Uterus (tissue), 3 donors: ENCODE measurements at regions not wholly inside any gene's neighbourhood (a gene's known extent, or its start where the extent isn't known, plus 50 kb on each side); places are given as distances from the start of the nearest gene placed in this dataset.

Experiments
- DNase-seq, 2 donors: peaks; one replicate each; pipeline ENCODE4 v3.0.0-alpha.2; 2019 to 2020
- H3K27ac ChIP-seq, 2 donors: fragments of 200-600 bp; sonication (generic); 1 replicate in 1 of 2; 2 replicates in 1 of 2; pipeline ENCODE4 v1.5.1; 2016 to 2018
- H3K27me3 ChIP-seq, 2 donors: fragments of 200-600 bp; sonication (generic); one replicate each; pipeline ENCODE4 v1.5.1; 2018 to 2019; ENCODE audit warnings: control low read depth in 1 of 2
- H3K36me3 ChIP-seq, 2 donors: fragments of 200-600 bp; sonication (generic); one replicate each; pipeline ENCODE4 v1.5.1; 2019; ENCODE audit warnings: control low read depth in 1 of 2
- H3K4me1 ChIP-seq, 2 donors: fragments of 200-600 bp; sonication (generic); one replicate each; pipeline ENCODE4 v1.5.1; 2018 to 2019; ENCODE audit warnings: control low read depth in 1 of 2
- H3K4me3 ChIP-seq, 2 donors: fragments of 200-600 bp; sonication (generic); 1 replicate in 1 of 2; 2 replicates in 1 of 2; pipeline ENCODE4 v1.5.1; 2018 to 2019; ENCODE audit warnings: mild to moderate bottlenecking in 1 of 2
- H3K9me3 ChIP-seq, 2 donors: fragments of 200-600 bp; sonication (generic); one replicate each; pipeline ENCODE4 v1.5.1; 2019; ENCODE audit warnings: control low read depth in 1 of 2
- POLR2A ChIP-seq, 2 donors: fragments of 450-650 bp; IDR thresholded peaks; one replicate each; pipeline ENCODE4 v1.6.1; 2016; ENCODE audit warnings: antibody characterized with exemption in 2 of 2, mild to moderate bottlenecking in 1 of 2, moderate library complexity in 1 of 2
- intact Hi-C: fragments of 100-400 bp; cut with DNase I; formaldehyde crosslinking; loops from one replicate; pipeline ENCODE4 v1.15.1; 2023; ENCODE audit warnings: low total_unique reads
- TF ChIP-seq, protein P1 (sequence below), 4 experiments: fragments of 200-600 bp in 2 of 4; fragments of 450-650 bp in 2 of 4; sonication (generic) in 2 of 4; IDR thresholded peaks; one replicate each; pipeline ENCODE4 v1.5.1; 2016 to 2019; ENCODE audit warnings: antibody characterized with exemption in 4 of 4, mild to moderate bottlenecking in 2 of 4, moderate library complexity in 1 of 4
- donor health status: DM: yes; HTN: yes; CAD: no.

DNA sequence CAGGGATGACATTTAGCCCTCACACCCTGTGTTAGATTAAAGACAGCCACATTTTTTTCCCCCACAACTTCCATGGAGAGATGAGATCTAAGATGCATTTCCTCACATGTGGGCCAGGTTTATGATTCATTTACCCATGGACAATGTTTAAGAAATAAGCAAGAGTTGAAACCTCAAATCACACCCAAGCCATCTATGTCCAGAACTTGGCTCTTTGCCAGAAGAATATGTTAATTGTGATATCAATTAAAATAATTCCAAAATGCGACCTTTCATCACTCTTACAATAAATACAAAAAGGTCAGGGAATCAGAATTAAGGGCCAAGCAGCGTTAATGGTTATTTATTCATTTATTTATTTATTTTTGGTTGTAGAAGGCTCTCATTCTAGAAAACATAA, 1376.9 kb upstream of the TMEM132C start:
- H3K27ac ChIP-seq: no peak overlapping the region
- no peak for TF ChIP-seq POLR2A (IDR thresholded peaks at IDR 0.05)
- TF ChIP-seq, protein P1, sequence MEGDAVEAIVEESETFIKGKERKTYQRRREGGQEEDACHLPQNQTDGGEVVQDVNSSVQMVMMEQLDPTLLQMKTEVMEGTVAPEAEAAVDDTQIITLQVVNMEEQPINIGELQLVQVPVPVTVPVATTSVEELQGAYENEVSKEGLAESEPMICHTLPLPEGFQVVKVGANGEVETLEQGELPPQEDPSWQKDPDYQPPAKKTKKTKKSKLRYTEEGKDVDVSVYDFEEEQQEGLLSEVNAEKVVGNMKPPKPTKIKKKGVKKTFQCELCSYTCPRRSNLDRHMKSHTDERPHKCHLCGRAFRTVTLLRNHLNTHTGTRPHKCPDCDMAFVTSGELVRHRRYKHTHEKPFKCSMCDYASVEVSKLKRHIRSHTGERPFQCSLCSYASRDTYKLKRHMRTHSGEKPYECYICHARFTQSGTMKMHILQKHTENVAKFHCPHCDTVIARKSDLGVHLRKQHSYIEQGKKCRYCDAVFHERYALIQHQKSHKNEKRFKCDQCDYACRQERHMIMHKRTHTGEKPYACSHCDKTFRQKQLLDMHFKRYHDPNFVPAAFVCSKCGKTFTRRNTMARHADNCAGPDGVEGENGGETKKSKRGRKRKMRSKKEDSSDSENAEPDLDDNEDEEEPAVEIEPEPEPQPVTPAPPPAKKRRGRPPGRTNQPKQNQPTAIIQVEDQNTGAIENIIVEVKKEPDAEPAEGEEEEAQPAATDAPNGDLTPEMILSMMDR (IDR thresholded peaks at IDR 0.05): no peak
- DNase-seq: no peak
- no peaks in the 10 kb centered on the region for H3K36me3 ChIP-seq
- intact Hi-C loops: no loop called here
- H3K27me3 ChIP-seq: no peaks in the 10 kb centered on the region
- H3K9me3 ChIP-seq: no peaks in the 10 kb centered on the region
- no peak overlapping the region for H3K4me3 ChIP-seq
- no peaks in the 10 kb centered on the region for H3K4me1 ChIP-seq

DNA sequence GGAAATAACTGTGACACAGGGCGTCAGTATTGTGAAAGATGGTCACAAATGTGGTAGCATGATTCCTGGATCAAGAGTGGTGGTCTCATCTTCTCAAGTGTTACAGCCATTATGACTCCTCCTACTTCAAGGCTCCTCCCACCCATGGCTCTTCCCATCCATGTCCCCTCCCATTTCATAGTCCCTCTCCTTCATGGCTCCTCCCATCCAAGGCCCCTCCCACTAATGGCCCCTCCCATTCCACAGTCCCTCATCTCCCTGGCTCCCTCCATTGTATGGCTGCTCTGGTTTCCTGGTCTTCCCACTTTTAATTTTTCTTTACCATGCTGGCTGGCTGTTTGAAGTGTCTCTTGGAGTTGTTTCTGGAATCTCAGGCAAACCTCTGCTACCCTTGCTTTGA, 1375.2 kb upstream of the TMEM132C start:
- Histone ChIP-seq H3K9me3 (no peaks in the 10 kb centered on the region), H3K27me3 (no peaks in the 10 kb centered on the region), H3K36me3 (no peaks in the 10 kb centered on the region), H3K4me1 (no peaks in the 10 kb centered on the region), H3K4me3 (no peak overlapping the region), H3K27ac (no peak overlapping the region)
- DNase-seq: no peak
- intact Hi-C loops: no loop called here
- no peak for TF ChIP-seq POLR2A (IDR thresholded peaks at IDR 0.05)
- TF ChIP-seq, protein P1 (IDR thresholded peaks at IDR 0.05): no peak

DNA sequence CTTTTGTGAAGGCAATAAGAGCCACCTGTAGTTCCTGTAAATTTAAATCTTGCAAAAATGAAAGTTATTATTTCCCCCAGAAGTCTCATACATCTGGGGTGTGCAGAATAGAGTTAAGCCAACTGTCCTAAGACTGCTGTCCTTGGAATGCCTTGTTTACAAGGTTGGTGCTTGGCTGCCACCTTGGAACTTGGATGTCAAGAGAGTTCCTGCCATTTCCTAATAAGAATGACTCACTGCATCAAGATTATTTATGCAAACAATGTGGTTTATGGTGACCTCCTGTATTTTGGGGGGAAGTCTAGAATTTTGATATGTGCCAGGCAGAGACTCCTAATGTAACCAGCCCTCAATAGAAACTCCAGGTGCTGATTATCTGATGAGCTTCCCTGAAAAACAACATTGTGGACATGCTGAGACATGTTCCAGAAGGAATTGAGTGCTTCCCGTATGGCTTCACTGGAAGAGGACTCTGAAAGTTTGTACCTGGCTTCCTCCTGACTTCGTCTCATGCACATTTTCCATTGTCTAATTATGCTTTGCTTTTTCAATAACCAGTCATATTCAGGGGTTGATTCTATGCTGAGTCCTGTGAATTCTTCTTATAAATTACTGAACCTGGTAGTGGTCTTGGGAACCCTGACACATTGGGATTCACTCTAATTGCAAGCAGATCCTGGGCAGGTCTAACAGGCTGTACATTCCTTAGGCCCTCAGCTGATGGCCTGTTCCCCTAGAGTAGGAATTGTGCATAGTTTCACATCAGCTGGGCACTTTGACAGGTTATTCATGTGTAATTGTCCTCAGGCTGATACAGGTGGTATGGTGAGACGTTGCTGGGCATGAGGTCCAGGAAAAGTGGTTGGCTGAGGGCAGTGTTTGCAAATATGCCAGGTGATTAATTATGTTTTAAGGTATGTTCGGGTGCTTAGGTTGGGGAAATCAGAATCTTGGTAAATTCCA, 1370.7 kb upstream of the TMEM132C start:
- Histone ChIP-seq H3K4me3 (no peak overlapping the region), H3K27me3 (no peaks in the 10 kb centered on the region), H3K36me3 (no peaks in the 10 kb centered on the region), H3K4me1 (no peaks in the 10 kb centered on the region), H3K27ac (no peak overlapping the region), H3K9me3 (no peaks in the 10 kb centered on the region)
- no peak for TF ChIP-seq POLR2A (IDR thresholded peaks at IDR 0.05)
- TF ChIP-seq, protein P1 (IDR thresholded peaks at IDR 0.05): no peak
- DNase-seq: no peak
- intact Hi-C loops: no loop called here

DNA sequence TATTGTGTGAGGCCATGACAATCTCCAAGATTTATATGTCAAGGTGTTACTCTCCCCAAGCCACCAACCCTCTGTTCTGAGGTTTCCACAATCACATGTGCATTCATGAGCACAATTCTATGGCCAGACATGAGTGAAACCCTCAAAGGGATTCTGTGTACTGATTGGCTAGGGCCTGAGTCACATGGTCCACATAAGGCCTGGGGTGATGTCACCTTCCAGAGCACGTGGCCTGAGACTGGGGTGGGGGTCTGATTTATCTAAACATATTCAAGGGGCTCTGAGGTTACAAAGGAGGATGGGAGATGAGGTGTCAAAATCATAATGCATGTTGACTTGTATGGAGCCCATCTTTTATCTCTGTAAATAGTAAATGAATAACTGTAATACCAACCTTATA, 1369.9 kb upstream of the TMEM132C start:
- no peaks in the 10 kb centered on the region for H3K9me3 ChIP-seq
- no peak overlapping the region for H3K27ac ChIP-seq
- H3K4me3 ChIP-seq: no peak overlapping the region
- TF ChIP-seq, protein P1 (IDR thresholded peaks at IDR 0.05): no peak
- no peak for TF ChIP-seq POLR2A (IDR thresholded peaks at IDR 0.05)
- intact Hi-C loops: no loop called here
- no peaks in the 10 kb centered on the region for H3K4me1 ChIP-seq
- no peaks in the 10 kb centered on the region for H3K36me3 ChIP-seq
- no peaks in the 10 kb centered on the region for H3K27me3 ChIP-seq
- DNase-seq: no peak

DNA sequence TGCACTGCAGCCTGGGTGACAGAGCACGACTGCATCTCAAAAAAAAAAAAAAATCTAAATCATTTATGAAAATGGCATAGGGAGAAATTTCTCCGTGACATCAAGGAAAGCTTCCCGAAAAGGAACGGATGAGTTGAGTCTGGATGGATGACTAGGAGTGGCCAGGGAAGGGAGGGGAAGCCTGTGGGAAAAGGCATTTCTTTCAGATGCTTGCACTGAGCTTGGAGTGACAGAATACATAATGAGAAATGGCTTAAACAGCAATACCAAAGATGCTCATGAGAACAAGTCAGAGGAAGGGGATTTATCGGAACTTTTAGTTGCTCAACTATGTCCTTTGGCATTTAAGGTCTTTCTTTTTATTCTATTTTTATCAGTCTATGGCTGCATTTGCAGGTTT, 1369.2 kb upstream of the TMEM132C start:
- Histone ChIP-seq H3K27me3 (no peaks in the 10 kb centered on the region), H3K9me3 (no peaks in the 10 kb centered on the region), H3K4me3 (no peak overlapping the region), H3K4me1 (no peaks in the 10 kb centered on the region), H3K27ac (no peak overlapping the region), H3K36me3 (no peaks in the 10 kb centered on the region)
- no peak for DNase-seq
- TF ChIP-seq, protein P1 (IDR thresholded peaks at IDR 0.05): no peak
- TF ChIP-seq POLR2A (IDR thresholded peaks at IDR 0.05): no peak
- intact Hi-C loops: no loop called here
